ENCODE measurements at regions not wholly inside any gene's neighbourhood (a gene's known extent, or its start where the extent isn't known, plus 50 kb on each side); places are given as distances from the start of the nearest gene placed in this dataset.

- FAIRE-seq (no peak), DNase-seq (ENCODE audit: low read depth, low spot score) (no peak)
- dilution Hi-C loops (cut with MboI; ENCODE audit: extremely low pct_ligation_motif_present, low sequenced_read_pairs) (no loop called here), intact Hi-C loops (cut with micrococcal nuclease) (loop anchor here (10.0 kb wide), 1 partner anchor 1299 kb away; no protein-coding TSS in a partner anchor)
- Histone ChIP-seq H3K9me3 (replicated peaks; ENCODE audit: control insufficient read depth, insufficient read depth, low read length) (no peaks in the 10 kb centered on the region), H2AFZ (ENCODE audit: low read depth, low read length) (no peak overlapping the region), H4K20me1 (replicated peaks; ENCODE audit: control insufficient read depth, extremely low read depth, insufficient read depth, low read length) (no peaks in the 10 kb centered on the region), H3K36me3 (ENCODE audit: control insufficient read depth in 2 of 2, extremely low read depth in 1 of 2, insufficient read depth in 2 of 2, low read length in 2 of 2) (no peaks in the 10 kb centered on the region), H3K9ac (replicated peaks; ENCODE audit: extremely low read depth, insufficient read depth, low read length) (no peak overlapping the region), H3K79me2 (ENCODE audit: control insufficient read depth, insufficient read depth, low read length) (no peaks in the 10 kb centered on the region), H3K9me1 (replicated peaks; ENCODE audit: control insufficient read depth, extremely low read depth, insufficient read depth, low read length) (no peaks in the 10 kb centered on the region), H3K27ac (ENCODE audit: insufficient read depth, low read depth, low read length) (no peak overlapping the region), H3K27me3 (ENCODE audit: control insufficient read depth in 2 of 2, insufficient read depth in 2 of 2, low read length in 2 of 2) (no peaks in the 10 kb centered on the region), H3K4me1 (ENCODE audit: control insufficient read depth, extremely low read depth, insufficient read depth, low read length) (no peaks in the 10 kb centered on the region), H3K4me3 (replicated peaks in 1 of 3; ENCODE audit: insufficient read depth in 1 of 3, low read depth in 1 of 3, low read length in 3 of 3) (no peak overlapping the region), H3K4me2 (ENCODE audit: insufficient read depth, low read length) (no peak overlapping the region)
- CTCF ChIA-PET, result no interaction called here
- BruUV-seq (replicated peaks), result no TSS peak
- TF ChIP-seq POLR2AphosphoS5 (IDR thresholded peaks at IDR 0.05; ENCODE audit: insufficient read depth, low read depth, low read length), result no peak
- TF ChIP-seq MYC (IDR thresholded peaks at IDR 0.05; ENCODE audit: low read depth, low read length), result no peak
- no peak for TF ChIP-seq EZH2 (IDR thresholded peaks at IDR 0.05; ENCODE audit: borderline replicate concordance, low read depth, low read length, severe bottlenecking)
- no peak for TF ChIP-seq JUN (IDR thresholded peaks at IDR 0.05; ENCODE audit: borderline replicate concordance, insufficient read depth, insufficient read length, low read depth)
- TF ChIP-seq, protein P1, sequence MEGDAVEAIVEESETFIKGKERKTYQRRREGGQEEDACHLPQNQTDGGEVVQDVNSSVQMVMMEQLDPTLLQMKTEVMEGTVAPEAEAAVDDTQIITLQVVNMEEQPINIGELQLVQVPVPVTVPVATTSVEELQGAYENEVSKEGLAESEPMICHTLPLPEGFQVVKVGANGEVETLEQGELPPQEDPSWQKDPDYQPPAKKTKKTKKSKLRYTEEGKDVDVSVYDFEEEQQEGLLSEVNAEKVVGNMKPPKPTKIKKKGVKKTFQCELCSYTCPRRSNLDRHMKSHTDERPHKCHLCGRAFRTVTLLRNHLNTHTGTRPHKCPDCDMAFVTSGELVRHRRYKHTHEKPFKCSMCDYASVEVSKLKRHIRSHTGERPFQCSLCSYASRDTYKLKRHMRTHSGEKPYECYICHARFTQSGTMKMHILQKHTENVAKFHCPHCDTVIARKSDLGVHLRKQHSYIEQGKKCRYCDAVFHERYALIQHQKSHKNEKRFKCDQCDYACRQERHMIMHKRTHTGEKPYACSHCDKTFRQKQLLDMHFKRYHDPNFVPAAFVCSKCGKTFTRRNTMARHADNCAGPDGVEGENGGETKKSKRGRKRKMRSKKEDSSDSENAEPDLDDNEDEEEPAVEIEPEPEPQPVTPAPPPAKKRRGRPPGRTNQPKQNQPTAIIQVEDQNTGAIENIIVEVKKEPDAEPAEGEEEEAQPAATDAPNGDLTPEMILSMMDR (IDR thresholded peaks at IDR 0.05; ENCODE audit: extremely low read depth in 1 of 2, insufficient read depth in 1 of 2, low read depth in 1 of 2, low read length in 2 of 2), result no peak
- TF ChIP-seq FOS (IDR thresholded peaks at IDR 0.05; ENCODE audit: borderline replicate concordance, insufficient read depth, low read length), result no peak
- TF ChIP-seq POLR2A (IDR thresholded peaks at IDR 0.05; ENCODE audit: low read depth, low read length), result no peak
- no peak for TF ChIP-seq GATA2 (IDR thresholded peaks at IDR 0.05; ENCODE audit: insufficient read depth, insufficient read length, low read depth, low read length)
- no peak for TF ChIP-seq MAX (IDR thresholded peaks at IDR 0.05; ENCODE audit: insufficient read depth, insufficient read length)
- POLR2A ChIA-PET, result no interaction called here
These were observed 374.8 kb upstream of the KIAA1217 start for GRCh38 chr10:23834091-23834490.
